Stimulated activated naive CD8-positive, alpha-beta T cell treated with anti-CD3 and anti-CD28 coated beads, Interleukin-15, Interleukin-2, amounts not matched to agents 100 U/mL and 50 U/mL, for 24 hours (primary cell): ENCODE measurements at regions not wholly inside any gene's neighbourhood (a gene's known extent, or its start where the extent isn't known, plus 50 kb on each side); places are given as distances from the start of the nearest gene placed in this dataset.

Experiments used
- ATAC-seq: fragments of 150-1000 bp; cut with Tn5 transposase; one replicate; pipeline ENCODE4 v1.10.0; 2021
- DNase-seq: peaks from one replicate; pipeline ENCODE4 v3.0.0; 2021

GRCh38 chr18:10057894-10058791 is 144.3 kb downstream of the VAPA start:
- DNase-seq: no peak
- ATAC-seq: peak; percentile 33

DNA sequence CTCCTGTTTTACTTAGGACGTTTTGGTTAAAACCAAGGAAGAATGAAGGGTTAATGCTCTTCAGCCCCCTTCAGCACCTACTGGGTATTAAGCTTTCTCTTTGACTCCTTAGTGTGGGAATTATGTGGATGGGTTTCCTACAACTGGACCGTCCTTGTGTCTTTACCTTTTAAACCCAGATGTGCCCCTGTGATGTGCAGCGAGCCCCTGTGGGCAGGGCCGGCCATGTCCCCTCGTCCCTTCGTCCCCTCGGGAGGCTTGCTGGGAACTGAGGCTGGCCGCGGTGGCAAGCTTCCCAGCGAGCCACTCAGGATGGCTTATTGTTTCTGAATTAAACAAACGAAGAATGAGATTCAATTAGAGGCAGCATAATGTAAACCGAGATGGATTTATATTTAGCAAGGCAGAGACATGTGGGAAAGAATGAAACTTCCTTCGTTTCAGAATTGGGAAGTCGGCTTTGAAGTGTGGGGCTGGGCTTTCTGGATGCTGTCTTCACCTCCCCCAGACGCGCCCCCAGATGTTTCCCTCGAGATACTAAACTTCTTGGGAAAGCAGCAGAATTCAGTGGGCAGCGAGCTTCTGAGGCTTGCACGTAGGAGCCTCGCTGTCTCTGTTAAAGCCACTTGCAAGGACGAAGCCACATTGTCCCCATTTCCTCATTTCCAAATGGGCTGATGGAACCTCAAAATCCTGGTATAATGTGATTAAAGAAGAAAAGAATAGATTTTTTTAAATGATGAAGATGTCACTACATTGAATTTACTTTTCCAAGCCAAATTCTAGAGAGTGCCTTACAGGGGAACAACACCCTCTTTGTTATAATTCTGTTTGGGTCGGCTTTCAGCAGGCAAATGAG is 146.0 kb downstream of the VAPA start:
- DNase-seq (no peak), ATAC-seq (no peak)

DNA sequence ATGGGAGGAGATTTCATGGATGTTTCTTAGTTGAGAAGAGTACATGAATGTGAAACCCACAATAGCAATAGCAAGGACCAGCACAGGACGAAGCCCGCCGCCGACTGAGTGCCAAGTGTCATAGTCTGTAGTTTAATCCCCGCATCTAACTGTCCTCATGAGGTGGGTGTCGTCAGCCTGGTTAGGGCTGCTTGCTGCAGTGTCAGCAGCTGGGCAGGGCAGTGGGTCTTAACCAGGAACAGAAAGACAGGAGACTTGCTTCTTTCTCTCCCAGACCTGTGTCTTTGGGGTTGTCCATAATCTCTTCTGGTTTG is 146.6 kb downstream of the VAPA start:
- ATAC-seq: no peak
- DNase-seq: no peak

- DNase-seq (no peak), ATAC-seq (no peak)
These were observed 147.0 kb downstream of the VAPA start for GRCh38 chr18:10060841-10061240.

- DNase-seq (no peak), ATAC-seq (no peak)
These were observed 147.8 kb downstream of the VAPA start for GRCh38 chr18:10061566-10062140.

GRCh38 chr18:10062302-10063300 is 148.8 kb downstream of the VAPA start:
- DNase-seq (no peak), ATAC-seq (no peak)

DNA sequence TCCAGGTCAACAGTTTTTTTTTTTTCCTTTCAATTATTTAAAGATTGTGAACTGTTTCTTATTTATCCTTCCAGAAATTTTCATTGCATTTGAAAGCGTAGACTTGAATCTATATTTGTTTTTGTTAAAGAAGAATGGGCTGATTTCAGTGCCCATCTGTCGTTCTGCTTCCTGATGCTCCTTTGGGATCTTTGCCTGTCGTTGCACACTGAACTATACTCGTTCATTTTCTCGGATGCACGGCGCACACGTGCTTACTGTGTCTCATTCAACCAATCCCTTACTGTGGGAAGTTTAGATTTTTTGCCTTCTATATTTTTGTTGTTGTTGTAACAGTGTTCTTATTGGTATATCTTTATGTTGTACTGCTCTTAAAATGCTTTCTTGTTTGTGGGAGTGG is 149.7 kb downstream of the VAPA start:
- no peak for ATAC-seq

GRCh38 chr18:10064267-10064666 is 150.5 kb downstream of the VAPA start:
- DNase-seq: no peak

More for the DNA sequence above, 149.7 kb downstream of the VAPA start:
- no peak for DNase-seq

DNA sequence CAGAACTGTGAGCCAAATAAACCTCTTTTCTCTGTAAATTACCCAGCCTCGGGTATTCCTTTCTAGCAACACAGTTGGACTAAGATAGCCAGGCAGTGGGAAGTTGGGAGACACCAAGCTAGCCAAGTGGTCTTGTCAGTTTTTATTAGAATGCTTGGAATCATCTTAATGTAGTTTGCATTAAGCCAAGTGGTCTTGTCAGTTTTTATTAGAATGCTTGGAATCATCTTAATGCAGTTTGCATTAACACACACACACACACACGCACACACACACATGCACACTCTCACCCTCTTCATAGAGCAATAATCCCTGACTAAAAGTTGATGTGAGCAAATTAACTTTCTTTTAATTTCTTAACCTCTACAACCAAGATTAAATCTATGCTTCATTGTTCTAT is 151.5 kb downstream of the VAPA start:
- no peak for DNase-seq
- no peak for ATAC-seq

More at GRCh38 chr18:10064267-10064666, 150.5 kb downstream of the VAPA start:
- ATAC-seq: no peak

DNA sequence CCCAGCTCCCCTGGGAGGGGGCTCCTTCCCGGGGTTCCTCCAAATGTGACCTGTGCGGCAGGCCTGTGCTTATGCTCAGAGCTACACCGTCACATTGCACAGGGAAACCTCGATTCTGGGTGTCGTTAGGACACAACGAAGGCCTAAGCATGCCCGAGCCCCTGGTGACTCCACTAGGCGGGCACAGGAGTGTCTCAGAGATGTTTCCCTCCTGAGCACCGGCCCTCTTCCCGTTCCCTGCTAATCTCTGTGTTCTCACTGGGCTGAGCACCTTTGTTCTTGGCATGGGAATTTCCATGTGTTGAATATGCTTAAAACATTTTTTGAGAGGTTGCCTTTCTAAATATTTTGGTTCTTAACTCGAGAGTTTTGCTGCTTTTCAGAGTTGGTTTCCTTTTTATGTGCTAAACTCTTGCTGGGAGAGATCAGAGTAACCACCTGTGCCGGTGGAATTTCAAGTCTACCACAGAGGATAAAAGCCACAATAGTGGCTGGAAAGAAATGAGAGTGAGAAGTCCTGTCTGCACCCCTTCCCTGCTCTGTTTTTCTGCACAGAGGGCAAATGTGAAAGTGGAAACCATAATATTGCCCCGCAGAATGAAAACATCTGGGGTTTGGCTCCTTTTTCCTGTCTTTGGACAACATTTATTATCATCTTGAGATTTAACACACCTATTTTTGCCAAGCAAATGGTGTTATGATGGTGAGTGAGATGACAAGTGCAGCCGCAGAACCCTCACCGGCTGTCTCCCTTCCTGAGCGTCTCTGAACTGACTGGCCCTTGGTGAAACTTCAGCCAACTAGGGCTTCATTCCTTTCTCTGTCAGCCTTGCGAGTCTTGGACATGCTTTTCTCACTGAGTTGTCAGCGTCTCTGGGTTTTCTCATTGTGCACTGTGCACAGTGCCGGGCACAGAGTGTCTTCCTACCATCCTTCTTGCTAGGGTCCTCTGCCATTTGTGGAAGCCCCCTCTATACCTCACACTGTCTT is 154.1 kb downstream of the VAPA start:
- DNase-seq: no peak

GRCh38 chr18:10068766-10069567 is 155.2 kb downstream of the VAPA start:
- DNase-seq (no peak), ATAC-seq (no peak)

More for the DNA sequence above, 154.1 kb downstream of the VAPA start:
- no peak for ATAC-seq

GRCh38 chr18:10070561-10071000 is 156.8 kb downstream of the VAPA start:
- no peak for ATAC-seq
- DNase-seq: no peak

- DNase-seq (no peak), ATAC-seq (no peak)
These were observed 158.9 kb downstream of the VAPA start for GRCh38 chr18:10072671-10073175.

DNA sequence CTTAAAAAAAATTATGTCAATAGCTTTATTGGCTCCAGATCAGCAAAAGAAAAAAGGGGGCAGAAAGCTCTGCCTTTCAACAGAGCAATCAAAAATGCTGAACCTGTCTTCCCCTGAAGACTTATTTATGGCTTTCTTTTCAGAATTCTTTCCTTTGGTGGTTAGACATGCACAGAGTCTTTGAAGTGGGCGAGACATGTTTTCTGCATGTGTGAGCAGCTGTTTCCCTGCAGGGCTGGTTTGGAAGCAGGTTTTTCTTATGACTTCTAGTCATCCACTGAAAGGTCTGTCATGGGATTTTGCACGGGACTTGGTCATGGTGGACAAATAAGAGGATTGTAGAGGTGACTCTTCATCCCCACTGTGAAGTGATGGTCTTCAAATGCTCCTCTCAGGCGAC is 160.3 kb downstream of the VAPA start:
- no peak for DNase-seq

GRCh38 chr18:10074728-10075127 is 160.9 kb downstream of the VAPA start:
- no peak for DNase-seq
- no peak for ATAC-seq

More for the DNA sequence above, 160.3 kb downstream of the VAPA start:
- no peak for ATAC-seq

DNA sequence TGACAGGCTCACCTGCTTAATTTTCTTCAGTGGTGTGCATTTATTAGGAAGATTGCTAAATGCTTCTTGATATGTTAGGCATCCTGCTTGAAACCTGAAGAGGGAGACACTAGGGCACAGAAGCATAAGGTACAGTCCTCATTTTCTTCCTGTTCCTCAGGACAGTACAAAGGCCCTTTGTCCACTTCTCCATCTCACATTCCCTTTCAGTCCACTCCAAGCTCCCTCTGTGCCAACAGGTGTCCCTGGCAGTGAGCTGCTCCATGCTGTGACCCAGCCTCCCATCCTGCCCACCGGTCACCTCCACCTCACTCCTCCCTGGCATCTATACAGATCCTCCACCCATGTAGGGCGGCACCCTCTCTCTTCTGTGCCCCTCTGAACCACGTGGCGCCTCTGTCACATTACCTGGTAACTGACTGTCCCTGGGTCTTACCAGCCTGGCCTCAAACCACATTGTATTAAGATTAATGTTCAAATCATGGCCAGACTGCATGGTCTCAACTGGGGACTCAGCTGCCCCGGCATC is 162.8 kb downstream of the VAPA start:
- DNase-seq (no peak), ATAC-seq (no peak)

DNA sequence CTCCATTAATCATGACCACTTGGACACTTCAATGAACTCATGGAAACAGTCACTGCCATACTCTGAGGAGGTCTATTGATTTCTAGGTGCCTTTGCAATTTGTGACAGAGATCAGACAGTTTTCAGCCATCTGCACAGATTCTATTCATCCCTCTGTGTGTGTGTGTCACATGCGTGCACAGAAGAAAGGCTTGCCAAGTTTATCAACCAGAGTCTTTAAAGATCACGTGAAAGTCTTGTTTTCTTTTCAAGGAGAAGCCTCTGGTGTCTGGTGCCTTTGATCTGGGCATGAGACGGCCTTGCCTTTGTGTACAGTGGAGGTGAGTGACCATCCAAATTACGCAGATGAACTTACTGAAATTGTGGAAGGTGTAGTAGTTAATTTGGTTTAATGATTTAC is 164.2 kb downstream of the VAPA start:
- no peak for ATAC-seq
- DNase-seq: no peak

- DNase-seq (no peak), ATAC-seq (no peak)
These were observed 166.6 kb downstream of the VAPA start for GRCh38 chr18:10080372-10080771.

DNA sequence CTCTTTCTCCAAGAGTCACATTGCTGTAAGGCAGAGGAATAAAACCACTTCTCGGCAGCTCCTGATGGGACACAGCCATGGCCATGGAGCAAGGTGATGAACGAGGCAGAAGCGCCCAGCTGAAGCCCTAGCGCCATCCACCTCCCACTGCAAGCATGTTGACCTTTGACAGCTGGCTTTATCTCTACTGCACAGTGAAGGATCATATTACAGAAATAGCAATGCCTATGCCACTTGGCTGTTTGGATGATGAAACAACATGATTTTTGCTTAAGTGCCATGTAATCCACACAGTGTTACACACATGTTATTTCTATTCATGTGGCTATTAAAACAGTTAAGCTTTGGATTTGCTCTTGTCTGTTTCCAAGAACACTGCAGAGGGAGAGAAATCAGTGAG is 167.7 kb downstream of the VAPA start:
- no peak for ATAC-seq

More for the DNA sequence above, 167.7 kb downstream of the VAPA start:
- DNase-seq: no peak
